ENCODE measurements at regions not wholly inside any gene's neighbourhood (a gene's known extent, or its start where the extent isn't known, plus 50 kb on each side); places are given as distances from the start of the nearest gene placed in this dataset.

GRCh38 chr13:80497439-80497838 is 156.5 kb upstream of the SPRY2 start:
- Histone ChIP-seq H2AK9ac (replicated peaks; ENCODE audit: low read depth, low read length, poor library complexity) (no peak overlapping the region), H3K79me1 (ENCODE audit: low read depth in 1 of 2, low read length in 2 of 2) (no peaks in the 10 kb centered on the region), H4K20me1 (ENCODE audit: insufficient read depth, low read length) (no peaks in the 10 kb centered on the region), H3K36me3 (ENCODE audit: control insufficient read depth, insufficient read depth, low read length) (no peaks in the 10 kb centered on the region), H2BK5ac (ENCODE audit: low read depth, low read length, poor library complexity, severe bottlenecking) (no peak overlapping the region), H2BK15ac (ENCODE audit: low read depth, low read length) (no peak overlapping the region), H3K4me2 (ENCODE audit: low read depth, low read length) (no peak overlapping the region), H2AFZ (replicated peaks; ENCODE audit: low read length, poor library complexity) (no peak overlapping the region), H4K8ac (ENCODE audit: low read depth in 2 of 2, low read length in 2 of 2) (no peak overlapping the region), H4K5ac (ENCODE audit: low read depth, low read length) (no peak overlapping the region), H3K23ac (ENCODE audit: low read depth, low read length) (no peak overlapping the region), H2AK5ac (ENCODE audit: low read depth, low read length) (no peak overlapping the region), H3K9me1 (ENCODE audit: insufficient read depth, low read length) (no peaks in the 10 kb centered on the region), H3K4ac (ENCODE audit: low read depth, low read length) (no peak overlapping the region), H3K4me1 (ENCODE audit: control insufficient read depth, insufficient read depth, low read length) (no peaks in the 10 kb centered on the region), H2BK20ac (ENCODE audit: low read depth, low read length) (no peak overlapping the region), H4K91ac (ENCODE audit: insufficient read depth, low read depth, low read length) (no peak overlapping the region), H3K18ac (ENCODE audit: low read depth, low read length) (no peak overlapping the region), H3K4me3 (ENCODE audit: insufficient read depth, low read depth, low read length) (no peak overlapping the region), H3K14ac (replicated peaks; ENCODE audit: low read depth, low read length) (no peak overlapping the region), H3K9ac (ENCODE audit: low read depth, low read length) (no peak overlapping the region), H3K56ac (ENCODE audit: extremely low read depth, insufficient read depth, low read length) (no peak overlapping the region), H3K9me3 (ENCODE audit: control insufficient read depth, insufficient read depth, low read length) (no peaks in the 10 kb centered on the region), H2BK120ac (ENCODE audit: low read depth, low read length) (no peak overlapping the region), H3K27ac (ENCODE audit: insufficient read depth, low read length) (no peak overlapping the region), H3K27me3 (ENCODE audit: control insufficient read depth, insufficient read depth, low read length) (no peaks in the 10 kb centered on the region)
- POLR2A ChIA-PET (ENCODE audit: unreplicated experiment): no interaction called here
- WGBS, 2 experiments (ENCODE audit: extremely low coverage in 2 of 2, insufficient read length in 1 of 2): no CpG with 5 or more reads among the region's 1 CpG
- no TSS peak for BruUV-seq (replicated peaks)
- in situ Hi-C loops (cut with MboI; ENCODE audit: low sequenced_read_pairs): no loop called here
- DNase-seq (no peak), ATAC-seq (ENCODE audit: low read depth) (no peak)
- intact Hi-C loops (cut with micrococcal nuclease): no loop called here
- CTCF ChIA-PET: no interaction called here
- TF ChIP-seq MAFK (IDR thresholded peaks at IDR 0.05; ENCODE audit: low read depth, low read length) (no peak), CTCF (conservative IDR thresholded peaks at IDR 0.05; ENCODE audit: low read depth, low read length) (no peak), ELK1 (IDR thresholded peaks at IDR 0.05; ENCODE audit: borderline replicate concordance, low read depth, low read length) (no peak), USF2 (IDR thresholded peaks at IDR 0.05; ENCODE audit: low read depth, low read length) (no peak), BHLHE40 (IDR thresholded peaks at IDR 0.05; ENCODE audit: low read depth, low read length) (no peak), FOS (IDR thresholded peaks at IDR 0.05; ENCODE audit: low read depth, low read length) (no peak), POLR2A (IDR thresholded peaks at IDR 0.05; ENCODE audit: low read depth, low read length) (no peak), CHD1 (IDR thresholded peaks at IDR 0.05; ENCODE audit: low read depth, low read length) (no peak), MAZ (IDR thresholded peaks at IDR 0.05; ENCODE audit: borderline replicate concordance, low read depth, low read length) (no peak)
- dilution Hi-C loops (cut with HindIII; ENCODE audit: low sequenced_read_pairs, unreplicated experiment): no loop called here

Data from IMR-90 (cell line).